Neural cell (in vitro differentiated cells): ENCODE measurements at regions not wholly inside any gene's neighbourhood (a gene's known extent, or its start where the extent isn't known, plus 50 kb on each side); places are given as distances from the start of the nearest gene placed in this dataset.

Experiments
- CTCF ChIP-seq: fragments of 450-650 bp; IDR thresholded peaks from 2 replicates; pipeline ENCODE4 v1.5.1; 2014; ENCODE audit warnings: antibody characterized with exemption, mild to moderate bottlenecking, moderate library complexity; ENCODE audit not compliant: poor library complexity, severe bottlenecking
- EZH2 ChIP-seq: fragments of 200-600, 300-800 bp; shearing (Covaris generic), sonication (generic); IDR thresholded peaks from 2 replicates; pipeline ENCODE4 v1.6.1; 2014; ENCODE audit warnings: antibody characterized with exemption, low read length, borderline replicate concordance, mild to moderate bottlenecking; ENCODE audit not compliant: insufficient read depth, poor library complexity, severe bottlenecking
- MXI1 ChIP-seq: fragments of 450-650 bp; conservative IDR thresholded peaks from 2 replicates; pipeline ENCODE4 v1.6.1; 2014; ENCODE audit warnings: antibody characterized with exemption, mild to moderate bottlenecking; ENCODE audit not compliant: poor library complexity, severe bottlenecking
- POLR2AphosphoS5 ChIP-seq: IDR thresholded peaks from 2 replicates; pipeline ENCODE4 v1.6.1; 2012
- TAF1 ChIP-seq: IDR thresholded peaks from 2 replicates; pipeline ENCODE4 v1.6.1; 2012; ENCODE audit warnings: low read depth

GRCh38 chr5:69000949-69001348 is 92.9 kb upstream of the SLC30A5 start:
- TF ChIP-seq CTCF (no peak), EZH2 (no peak), POLR2AphosphoS5 (no peak), TAF1 (no peak), MXI1 (no peak)
